Peyer's patch (tissue), 4 donors: ENCODE measurements at regions not wholly inside any gene's neighbourhood (a gene's known extent, or its start where the extent isn't known, plus 50 kb on each side); places are given as distances from the start of the nearest gene placed in this dataset.

Source experiments
- CTCF ChIP-seq, 6 experiments: fragments of 450-650 bp in 4 of 6; fragments of 200-600 bp in 2 of 6; sonication (generic) in 1 of 6; IDR thresholded peaks; one replicate each; pipeline ENCODE4 v1.5.1; 2017 to 2019; ENCODE audit warnings: antibody characterized with exemption in 6 of 6, mild to moderate bottlenecking in 3 of 6, moderate library complexity in 1 of 6
- POLR2A ChIP-seq, 2 donors: fragments of 450-650 bp; IDR thresholded peaks; one replicate each; pipeline ENCODE4 v1.5.1; 2017; ENCODE audit warnings: antibody characterized with exemption in 2 of 2, mild to moderate bottlenecking in 2 of 2, moderate library complexity in 2 of 2

- TF ChIP-seq CTCF (IDR thresholded peaks at IDR 0.05), result no peak
- no peak for TF ChIP-seq POLR2A (IDR thresholded peaks at IDR 0.05)
Measured at GRCh38 chr14:26008290-26008689, 589.5 kb downstream of the NOVA1 start.
